Body of pancreas (tissue), 4 donors: ENCODE measurements at regions not wholly inside any gene's neighbourhood (a gene's known extent, or its start where the extent isn't known, plus 50 kb on each side); places are given as distances from the start of the nearest gene placed in this dataset.

ENCODE experiments used
- ATAC-seq: fragments of 150-250 bp; one replicate; pipeline ENCODE4 v1.9.1; 2016
- DNase-seq, 4 donors: peaks; one replicate each; pipeline ENCODE4 v3.0.0-alpha.2; 2019
- H3K27ac ChIP-seq, 4 donors: fragments of 200-600 bp; sonication (generic); 1 replicate in 3 of 4; 2 replicates in 1 of 4; pipeline versions ENCODE4 v1.5.1 to v1.6.1; 2016 to 2019; ENCODE audit warnings: mild to moderate bottlenecking in 1 of 4, mixed read lengths in 1 of 4, moderate library complexity in 1 of 4
- H3K27me3 ChIP-seq, 2 donors: fragments of 200-600 bp; sonication (generic); one replicate each; pipeline ENCODE4 v1.6.0; 2016; ENCODE audit warnings: mild to moderate bottlenecking in 1 of 2
- H3K36me3 ChIP-seq, 2 donors: fragments of 200-600 bp; sonication (generic); replicated peaks in 1 of 2; 2 replicates each; pipeline ENCODE4 v1.5.1; 2016; ENCODE audit warnings: low read depth in 2 of 2; ENCODE audit not compliant: insufficient read depth in 1 of 2
- H3K4me1 ChIP-seq: fragments of 200-600 bp; sonication (generic); one replicate; pipeline ENCODE4 v1.6.0; 2016
- H3K4me3 ChIP-seq, 2 donors: fragments of 200-600 bp; sonication (generic); 1 replicate in 1 of 2; 2 replicates in 1 of 2; pipeline ENCODE4 v1.5.1; 2016 to 2019
- H3K9me3 ChIP-seq, 3 donors: fragments of 200-600 bp; sonication (generic); 1 replicate in 2 of 3; 2 replicates in 1 of 3; pipeline ENCODE4 v1.5.1; 2016
- CTCF ChIP-seq, 7 experiments: fragments of 450-650 bp in 4 of 7; fragments of 200-600 bp in 3 of 7; sonication (generic) in 3 of 7; IDR thresholded peaks; one replicate each; pipeline ENCODE4 v1.5.1; 2016 to 2019; ENCODE audit warnings: antibody characterized with exemption in 7 of 7
- POLR2A ChIP-seq, 3 donors: fragments of 450-650 bp; IDR thresholded peaks; one replicate each; pipeline ENCODE4 v1.6.1; 2016; ENCODE audit warnings: antibody characterized with exemption in 3 of 3, mild to moderate bottlenecking in 2 of 3
- WGBS, 2 donors: methylation state at CpG; one replicate each; pipeline ENCODE4 v1.1.5; 2017; 5-methylcytosine and 5-hydroxymethylcytosine counted together
- intact Hi-C: fragments of 100-400 bp; cut with DNase I; formaldehyde crosslinking; loops from one replicate; pipeline ENCODE4 v1.15.1; 2023

DNA sequence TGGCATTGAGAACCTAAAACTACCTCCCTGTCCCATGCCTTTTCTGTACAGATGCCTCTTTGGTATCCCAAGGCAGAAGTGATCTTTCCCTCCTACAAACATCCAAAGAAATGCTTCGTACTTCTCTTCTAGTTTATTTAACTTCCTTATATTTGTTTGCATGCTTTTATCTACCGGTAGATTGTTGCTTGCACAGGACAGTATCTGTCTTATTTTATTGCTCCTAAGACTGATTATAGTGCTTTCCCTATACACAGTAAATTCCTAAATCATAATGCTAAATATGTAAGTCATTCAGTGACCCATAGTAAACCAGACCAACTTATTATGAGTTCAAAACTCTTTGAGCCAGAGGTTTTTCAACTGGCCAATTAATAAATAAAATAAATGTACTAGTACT is 156.9 kb downstream of the PRELID2 start:
- Histone ChIP-seq H3K27me3 (no peaks in the 10 kb centered on the region), H3K9me3 (no peaks in the 10 kb centered on the region), H3K4me3 (no peak overlapping the region), H3K36me3 (no peaks in the 10 kb centered on the region), H3K27ac (no peak overlapping the region), H3K4me1 (peaks cover 11% of the 10 kb centered on the region)
- DNase-seq: no peak
- WGBS, 2 donors: 30 to 39% methylated on average over 2 of the region's 2 CpGs
- no peak for ATAC-seq
- TF ChIP-seq CTCF (IDR thresholded peaks at IDR 0.05) (no peak), POLR2A (IDR thresholded peaks at IDR 0.05) (no peak)
- intact Hi-C loops: no loop called here

DNA sequence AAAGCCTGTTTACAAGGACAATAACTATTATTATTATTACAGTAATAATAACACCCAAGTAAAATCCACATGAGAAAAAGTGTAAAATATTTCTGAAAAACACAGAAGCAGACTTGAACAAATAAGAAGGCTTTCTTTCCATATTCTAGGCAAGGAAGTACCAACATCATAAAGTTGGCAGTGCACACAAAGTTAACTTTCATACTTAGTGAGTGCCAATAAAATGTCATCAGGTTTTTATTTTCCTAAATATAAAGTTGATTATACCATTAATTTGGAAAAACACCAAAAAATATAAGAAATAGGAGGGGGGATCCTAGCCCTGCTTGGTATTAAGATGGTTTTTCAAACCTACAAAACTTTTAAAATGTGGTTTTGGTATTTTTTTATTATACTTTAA is 161.4 kb downstream of the PRELID2 start:
- Histone ChIP-seq H3K9me3 (no peaks in the 10 kb centered on the region), H3K4me1 (peaks cover 2% of the 10 kb centered on the region), H3K36me3 (no peaks in the 10 kb centered on the region), H3K4me3 (no peak overlapping the region), H3K27ac (no peak overlapping the region), H3K27me3 (no peaks in the 10 kb centered on the region)
- ATAC-seq (no peak), DNase-seq (no peak)
- intact Hi-C loops: no loop called here
- TF ChIP-seq POLR2A (IDR thresholded peaks at IDR 0.05) (no peak), CTCF (IDR thresholded peaks at IDR 0.05) (no peak)

DNA sequence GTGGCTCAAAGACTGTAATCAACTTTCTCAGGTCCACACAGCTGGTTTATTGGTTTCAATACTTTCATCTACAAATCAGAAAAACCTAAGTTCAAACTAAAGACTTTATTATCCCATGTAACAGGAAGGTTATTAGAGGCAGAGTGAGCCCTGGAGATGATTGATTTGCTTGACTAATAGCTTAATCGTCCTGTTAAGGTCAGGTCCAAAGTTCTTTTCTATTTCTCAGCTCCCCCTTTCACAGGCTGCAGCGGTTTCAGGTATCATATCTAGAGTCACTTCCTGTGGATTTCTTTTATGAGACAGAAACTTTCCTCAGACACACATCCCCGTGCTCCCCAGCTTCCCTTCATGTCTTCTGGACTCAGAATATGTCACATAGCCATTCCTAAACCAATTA is 166.4 kb downstream of the PRELID2 start:
- Histone ChIP-seq H3K36me3 (no peaks in the 10 kb centered on the region), H3K4me3 (no peak overlapping the region), H3K27ac (no peak overlapping the region), H3K9me3 (no peaks in the 10 kb centered on the region), H3K4me1 (peaks cover 6% of the 10 kb centered on the region), H3K27me3 (no peaks in the 10 kb centered on the region)
- DNase-seq: no peak
- intact Hi-C loops: no loop called here
- peak; percentile 33 for ATAC-seq
- WGBS, 2 donors: 28 to 33% methylated on average over 3 of the region's 3 CpGs
- TF ChIP-seq CTCF (IDR thresholded peaks at IDR 0.05) (no peak), POLR2A (IDR thresholded peaks at IDR 0.05) (no peak)

GRCh38 chr5:145667742-145668141 is 167.4 kb downstream of the PRELID2 start:
- no peaks in the 10 kb centered on the region for H3K36me3 ChIP-seq
- peaks cover 6% of the 10 kb centered on the region for H3K4me1 ChIP-seq
- intact Hi-C loops: no loop called here
- TF ChIP-seq CTCF (IDR thresholded peaks at IDR 0.05) (no peak), POLR2A (IDR thresholded peaks at IDR 0.05) (no peak)
- no peaks in the 10 kb centered on the region for H3K27me3 ChIP-seq
- no peaks in the 10 kb centered on the region for H3K9me3 ChIP-seq
- H3K4me3 ChIP-seq: no peak overlapping the region
- no peak overlapping the region for H3K27ac ChIP-seq
- no peak for ATAC-seq
- DNase-seq: no peak
- WGBS, 2 donors: 90 to 94% methylated on average over 3 of the region's 3 CpGs

DNA sequence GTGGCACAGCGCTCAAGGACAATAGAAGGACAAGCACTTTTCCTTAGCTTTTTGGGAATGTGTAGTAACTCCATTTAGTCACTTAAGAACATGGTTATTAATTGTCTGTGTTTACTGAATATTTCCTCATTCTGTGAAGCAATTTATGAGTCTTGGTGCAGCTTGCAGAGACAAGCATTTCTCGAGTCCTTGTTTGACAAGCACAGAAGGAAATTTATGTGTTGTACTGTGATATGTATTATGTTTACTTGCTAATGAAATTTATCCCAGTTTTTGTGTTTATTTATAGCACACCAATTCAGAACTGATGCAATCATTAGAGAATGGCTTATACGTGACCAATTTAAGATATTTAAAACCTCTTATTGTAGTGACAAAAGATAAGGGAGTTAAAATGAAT is 168.6 kb downstream of the PRELID2 start:
- TF ChIP-seq CTCF (IDR thresholded peaks at IDR 0.05) (no peak), POLR2A (IDR thresholded peaks at IDR 0.05) (no peak)
- H3K27me3 ChIP-seq: no peaks in the 10 kb centered on the region
- 72 to 75% methylated on average over 3 of the region's 3 CpGs for WGBS, 2 donors
- no peak overlapping the region for H3K27ac ChIP-seq
- H3K4me1 ChIP-seq: peaks cover 6% of the 10 kb centered on the region
- no peak for ATAC-seq
- no peaks in the 10 kb centered on the region for H3K9me3 ChIP-seq
- intact Hi-C loops: no loop called here
- no peak for DNase-seq
- no peak overlapping the region for H3K4me3 ChIP-seq
- H3K36me3 ChIP-seq: no peaks in the 10 kb centered on the region
